ENCODE measurements at regions not wholly inside any gene's neighbourhood (a gene's known extent, or its start where the extent isn't known, plus 50 kb on each side); places are given as distances from the start of the nearest gene placed in this dataset.

GRCh38 chr20:3334156-3334943 is 73.1 kb downstream of the DNAAF9 start:
- TF ChIP-seq, protein P1, sequence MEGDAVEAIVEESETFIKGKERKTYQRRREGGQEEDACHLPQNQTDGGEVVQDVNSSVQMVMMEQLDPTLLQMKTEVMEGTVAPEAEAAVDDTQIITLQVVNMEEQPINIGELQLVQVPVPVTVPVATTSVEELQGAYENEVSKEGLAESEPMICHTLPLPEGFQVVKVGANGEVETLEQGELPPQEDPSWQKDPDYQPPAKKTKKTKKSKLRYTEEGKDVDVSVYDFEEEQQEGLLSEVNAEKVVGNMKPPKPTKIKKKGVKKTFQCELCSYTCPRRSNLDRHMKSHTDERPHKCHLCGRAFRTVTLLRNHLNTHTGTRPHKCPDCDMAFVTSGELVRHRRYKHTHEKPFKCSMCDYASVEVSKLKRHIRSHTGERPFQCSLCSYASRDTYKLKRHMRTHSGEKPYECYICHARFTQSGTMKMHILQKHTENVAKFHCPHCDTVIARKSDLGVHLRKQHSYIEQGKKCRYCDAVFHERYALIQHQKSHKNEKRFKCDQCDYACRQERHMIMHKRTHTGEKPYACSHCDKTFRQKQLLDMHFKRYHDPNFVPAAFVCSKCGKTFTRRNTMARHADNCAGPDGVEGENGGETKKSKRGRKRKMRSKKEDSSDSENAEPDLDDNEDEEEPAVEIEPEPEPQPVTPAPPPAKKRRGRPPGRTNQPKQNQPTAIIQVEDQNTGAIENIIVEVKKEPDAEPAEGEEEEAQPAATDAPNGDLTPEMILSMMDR (IDR thresholded peaks at IDR 0.05) = no peak
- TF ChIP-seq POLR2A (IDR thresholded peaks at IDR 0.05) = no peak

All from Peyer's patch (tissue), 4 donors.